ENCODE measurements at regions not wholly inside any gene's neighbourhood (a gene's known extent, or its start where the extent isn't known, plus 50 kb on each side); places are given as distances from the start of the nearest gene placed in this dataset.

GRCh38 chr2:145206496-145207281 is 686.8 kb upstream of the ZEB2 start:
- TF ChIP-seq, protein P1, sequence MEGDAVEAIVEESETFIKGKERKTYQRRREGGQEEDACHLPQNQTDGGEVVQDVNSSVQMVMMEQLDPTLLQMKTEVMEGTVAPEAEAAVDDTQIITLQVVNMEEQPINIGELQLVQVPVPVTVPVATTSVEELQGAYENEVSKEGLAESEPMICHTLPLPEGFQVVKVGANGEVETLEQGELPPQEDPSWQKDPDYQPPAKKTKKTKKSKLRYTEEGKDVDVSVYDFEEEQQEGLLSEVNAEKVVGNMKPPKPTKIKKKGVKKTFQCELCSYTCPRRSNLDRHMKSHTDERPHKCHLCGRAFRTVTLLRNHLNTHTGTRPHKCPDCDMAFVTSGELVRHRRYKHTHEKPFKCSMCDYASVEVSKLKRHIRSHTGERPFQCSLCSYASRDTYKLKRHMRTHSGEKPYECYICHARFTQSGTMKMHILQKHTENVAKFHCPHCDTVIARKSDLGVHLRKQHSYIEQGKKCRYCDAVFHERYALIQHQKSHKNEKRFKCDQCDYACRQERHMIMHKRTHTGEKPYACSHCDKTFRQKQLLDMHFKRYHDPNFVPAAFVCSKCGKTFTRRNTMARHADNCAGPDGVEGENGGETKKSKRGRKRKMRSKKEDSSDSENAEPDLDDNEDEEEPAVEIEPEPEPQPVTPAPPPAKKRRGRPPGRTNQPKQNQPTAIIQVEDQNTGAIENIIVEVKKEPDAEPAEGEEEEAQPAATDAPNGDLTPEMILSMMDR (conservative IDR thresholded peaks at IDR 0.05; ENCODE audit: low read depth, low read length) = no peak
- no peak overlapping the region for H3K4me3 ChIP-seq (ENCODE audit: low read depth, low read length)
- no peak for DNase-seq (ENCODE audit: low read depth)

DNA sequence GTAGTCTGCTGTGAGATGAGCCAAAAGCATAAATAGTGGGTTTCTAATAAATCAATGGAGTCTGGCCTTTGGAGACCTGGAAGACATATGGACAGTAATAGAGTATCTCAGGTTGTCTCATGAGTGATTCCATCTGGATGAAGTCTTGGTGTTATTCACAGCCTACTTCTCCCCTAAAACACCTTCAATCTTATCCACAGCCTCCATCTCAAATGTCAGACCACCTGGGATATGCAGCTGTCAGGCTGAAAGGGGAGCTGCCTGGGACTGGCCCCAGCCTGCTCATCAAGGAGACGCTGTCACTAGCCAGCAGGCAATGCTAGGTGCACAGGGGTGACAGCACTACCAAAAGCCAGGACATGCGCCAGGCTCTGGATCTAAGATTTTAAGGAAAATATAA is 684.0 kb upstream of the ZEB2 start:
- TF ChIP-seq, protein P1 (conservative IDR thresholded peaks at IDR 0.05; ENCODE audit: low read depth, low read length) = no peak
- no peak overlapping the region for H3K4me3 ChIP-seq (ENCODE audit: low read depth, low read length)
- DNase-seq (ENCODE audit: low read depth) = no peak

- no peak overlapping the region for H3K4me3 ChIP-seq (ENCODE audit: low read depth, low read length)
- DNase-seq (ENCODE audit: low read depth) = no peak
- TF ChIP-seq, protein P1 (conservative IDR thresholded peaks at IDR 0.05; ENCODE audit: low read depth, low read length) = no peak
Measured at GRCh38 chr2:145199827-145200706, 680.1 kb upstream of the ZEB2 start.

GRCh38 chr2:145199042-145199441 is 679.1 kb upstream of the ZEB2 start:
- TF ChIP-seq, protein P1 (conservative IDR thresholded peaks at IDR 0.05; ENCODE audit: low read depth, low read length) = no peak
- H3K4me3 ChIP-seq (ENCODE audit: low read depth, low read length) = no peak overlapping the region
- peak; percentile 92 for DNase-seq (ENCODE audit: low read depth)

GRCh38 chr2:145198555-145198954 is 678.6 kb upstream of the ZEB2 start:
- no peak for DNase-seq (ENCODE audit: low read depth)
- TF ChIP-seq, protein P1 (conservative IDR thresholded peaks at IDR 0.05; ENCODE audit: low read depth, low read length) = no peak
- H3K4me3 ChIP-seq (ENCODE audit: low read depth, low read length) = no peak overlapping the region

- H3K4me3 ChIP-seq (ENCODE audit: low read depth, low read length) = no peak overlapping the region
- TF ChIP-seq, protein P1 (conservative IDR thresholded peaks at IDR 0.05; ENCODE audit: low read depth, low read length) = no peak
- no peak for DNase-seq (ENCODE audit: low read depth)
Measured at GRCh38 chr2:145197944-145198343, 678.0 kb upstream of the ZEB2 start.
